ENCODE measurements at regions not wholly inside any gene's neighbourhood (a gene's known extent, or its start where the extent isn't known, plus 50 kb on each side); places are given as distances from the start of the nearest gene placed in this dataset.

GRCh38 chr14:97604731-97605130 lies 807.5 kb downstream of the VRK1 start:
- H3K36me3 ChIP-seq (replicated peaks in 1 of 2; ENCODE audit: control insufficient read depth in 1 of 2, insufficient read depth in 2 of 2, low read length in 2 of 2), result no peaks in the 10 kb centered on the region
- H3K4me2 ChIP-seq (ENCODE audit: low read depth, low read length), result no peak overlapping the region
- H3K4me3 ChIP-seq (replicated peaks in 1 of 3; ENCODE audit: insufficient read depth in 1 of 3, low read depth in 2 of 3, low read length in 3 of 3), result no peak overlapping the region
- no peaks in the 10 kb centered on the region for H3K27me3 ChIP-seq (ENCODE audit: control insufficient read depth in 1 of 2, insufficient read depth in 2 of 2, low read length in 2 of 2)
- H3K27ac ChIP-seq (ENCODE audit: extremely low read length, insufficient read depth, low read length), result no peak overlapping the region
- FAIRE-seq, result no peak
- no peaks in the 10 kb centered on the region for H4K20me1 ChIP-seq (ENCODE audit: insufficient read depth, low read length)
- no peaks in the 10 kb centered on the region for H3K4me1 ChIP-seq (ENCODE audit: insufficient read depth, low read length)
- WGBS (ENCODE audit: low lambda C conversion rate), result 0% methylated on average over 6 of the region's 6 CpGs
- no peak for ATAC-seq
- intact Hi-C loops (cut with micrococcal nuclease; ENCODE audit: unreplicated experiment), result no loop called here
- H3K79me2 ChIP-seq (ENCODE audit: insufficient read depth, low read length), result no peaks in the 10 kb centered on the region
- no TSS peak for BruUV-seq (replicated peaks)
- no peak overlapping the region for H3K9ac ChIP-seq (ENCODE audit: insufficient read depth, low read depth, low read length)
- no peak overlapping the region for H2AFZ ChIP-seq (ENCODE audit: low read length)
- POLR2A ChIA-PET, result no interaction called here
- no peak for DNase-seq (ENCODE audit: low spot score)
- TF ChIP-seq HINFP (CRISPR knock-in tag; IDR thresholded peaks at IDR 0.05; ENCODE audit: low read depth) (no peak), ARID4A (CRISPR knock-in tag; IDR thresholded peaks at IDR 0.05; ENCODE audit: borderline replicate concordance) (no peak), ARID2 (CRISPR knock-in tag; IDR thresholded peaks at IDR 0.05; ENCODE audit: borderline replicate concordance) (no peak), ZNF558 (CRISPR knock-in tag; IDR thresholded peaks at IDR 0.05; ENCODE audit: borderline replicate concordance) (no peak)
- in situ Hi-C loops (cut with HindIII; ENCODE audit: extremely low pct_ligation_motif_present, low pct_unique_long_range_greater_than_20kb), result no loop called here
- CTCF ChIA-PET (ENCODE audit: low intra/inter-chr PET ratio, low total read pairs), result no interaction called here
- peaks cover 80% of the 10 kb centered on the region for H3K9me3 ChIP-seq (ENCODE audit: low read length)

All from HepG2 (cell line).